ENCODE measurements at regions not wholly inside any gene's neighbourhood (a gene's known extent, or its start where the extent isn't known, plus 50 kb on each side); places are given as distances from the start of the nearest gene placed in this dataset.

GRCh38 chr12:31790759-31791158, 61.9 kb upstream of the AMN1 start:
- 0% methylated on average over 1 of the region's 1 CpG for WGBS
- no peaks in the 10 kb centered on the region for H3K36me3 ChIP-seq
- no peaks in the 10 kb centered on the region for H3K27me3 ChIP-seq (replicated peaks; ENCODE audit: insufficient read depth)
- no peaks in the 10 kb centered on the region for H3K4me1 ChIP-seq (replicated peaks)
- DNase-seq (ENCODE audit: low spot score), result no peak
- TF ChIP-seq POLR2A (IDR thresholded peaks at IDR 0.05) (no peak), POLR2AphosphoS5 (IDR thresholded peaks at IDR 0.05) (no peak), CTCF (IDR thresholded peaks at IDR 0.05) (no peak)
- no peaks in the 10 kb centered on the region for H3K9me3 ChIP-seq
- no peak overlapping the region for H3K27ac ChIP-seq
- intact Hi-C loops (cut with DNase I), result no loop called here
- no peak overlapping the region for H3K4me3 ChIP-seq

- WGBS, result 56% methylated on average over 2 of the region's 2 CpGs
- TF ChIP-seq POLR2A (IDR thresholded peaks at IDR 0.05) (no peak), POLR2AphosphoS5 (IDR thresholded peaks at IDR 0.05) (no peak), CTCF (IDR thresholded peaks at IDR 0.05) (no peak)
- intact Hi-C loops (cut with DNase I), result no loop called here
Measured at GRCh38 chr12:31785318-31785717, 56.5 kb upstream of the AMN1 start.

GRCh38 chr12:31783996-31784645, 55.3 kb upstream of the AMN1 start:
- TF ChIP-seq CTCF (IDR thresholded peaks at IDR 0.05) (no peak), POLR2AphosphoS5 (IDR thresholded peaks at IDR 0.05) (no peak), POLR2A (IDR thresholded peaks at IDR 0.05) (no peak)
- no peaks in the 10 kb centered on the region for H3K9me3 ChIP-seq
- no peaks in the 10 kb centered on the region for H3K27me3 ChIP-seq (replicated peaks; ENCODE audit: insufficient read depth)
- no peak for DNase-seq (ENCODE audit: low spot score)
- no peaks in the 10 kb centered on the region for H3K36me3 ChIP-seq
- H3K4me3 ChIP-seq, result no peak overlapping the region
- WGBS, result 66% methylated on average over 3 of the region's 3 CpGs
- intact Hi-C loops (cut with DNase I), result no loop called here
- H3K27ac ChIP-seq, result no peak overlapping the region
- no peaks in the 10 kb centered on the region for H3K4me1 ChIP-seq (replicated peaks)

More at GRCh38 chr12:31785318-31785717, 56.5 kb upstream of the AMN1 start:
- no peaks in the 10 kb centered on the region for H3K27me3 ChIP-seq (replicated peaks; ENCODE audit: insufficient read depth)
- H3K4me1 ChIP-seq (replicated peaks), result no peaks in the 10 kb centered on the region
- no peak overlapping the region for H3K4me3 ChIP-seq
- H3K36me3 ChIP-seq, result no peaks in the 10 kb centered on the region
- no peak for DNase-seq (ENCODE audit: low spot score)
- H3K9me3 ChIP-seq, result no peaks in the 10 kb centered on the region
- no peak overlapping the region for H3K27ac ChIP-seq

GRCh38 chr12:31783556-31783955, 54.7 kb upstream of the AMN1 start:
- intact Hi-C loops (cut with DNase I), result no loop called here
- Histone ChIP-seq H3K36me3 (no peaks in the 10 kb centered on the region), H3K9me3 (no peaks in the 10 kb centered on the region), H3K4me3 (no peak overlapping the region), H3K27ac (no peak overlapping the region), H3K4me1 (replicated peaks) (no peaks in the 10 kb centered on the region), H3K27me3 (replicated peaks; ENCODE audit: insufficient read depth) (no peaks in the 10 kb centered on the region)
- TF ChIP-seq POLR2A (IDR thresholded peaks at IDR 0.05) (no peak), CTCF (IDR thresholded peaks at IDR 0.05) (no peak), POLR2AphosphoS5 (IDR thresholded peaks at IDR 0.05) (no peak)
- 96% methylated on average over 1 of the region's 1 CpG for WGBS
- no peak for DNase-seq (ENCODE audit: low spot score)

- Histone ChIP-seq H3K27me3 (replicated peaks; ENCODE audit: insufficient read depth) (no peaks in the 10 kb centered on the region), H3K36me3 (no peaks in the 10 kb centered on the region), H3K4me3 (no peak overlapping the region), H3K27ac (no peak overlapping the region), H3K4me1 (replicated peaks) (no peaks in the 10 kb centered on the region), H3K9me3 (no peaks in the 10 kb centered on the region)
- 89% methylated on average over 17 of the region's 17 CpGs for WGBS
- intact Hi-C loops (cut with DNase I), result no loop called here
- no peak for DNase-seq (ENCODE audit: low spot score)
- TF ChIP-seq POLR2AphosphoS5 (IDR thresholded peaks at IDR 0.05), result no peak
- TF ChIP-seq CTCF (IDR thresholded peaks at IDR 0.05), result no peak
- no peak for TF ChIP-seq POLR2A (IDR thresholded peaks at IDR 0.05)
Measured at GRCh38 chr12:31781894-31782540, 53.2 kb upstream of the AMN1 start.

All from prostate gland (tissue), 2 donors.